NCI-H2029 (cell line): ENCODE measurements at regions not wholly inside any gene's neighbourhood (a gene's known extent, or its start where the extent isn't known, plus 50 kb on each side); places are given as distances from the start of the nearest gene placed in this dataset.
"Not testable (repeated sequence)": the region's sequence is repeated elsewhere in the genome, so short reads cannot be mapped to it uniquely, and the experiment has no call there.

Source experiments
- DNase-seq: peaks from one replicate; lab custom pipeline; 2025; lab: John Stamatoyannopoulos, UW

DNA sequence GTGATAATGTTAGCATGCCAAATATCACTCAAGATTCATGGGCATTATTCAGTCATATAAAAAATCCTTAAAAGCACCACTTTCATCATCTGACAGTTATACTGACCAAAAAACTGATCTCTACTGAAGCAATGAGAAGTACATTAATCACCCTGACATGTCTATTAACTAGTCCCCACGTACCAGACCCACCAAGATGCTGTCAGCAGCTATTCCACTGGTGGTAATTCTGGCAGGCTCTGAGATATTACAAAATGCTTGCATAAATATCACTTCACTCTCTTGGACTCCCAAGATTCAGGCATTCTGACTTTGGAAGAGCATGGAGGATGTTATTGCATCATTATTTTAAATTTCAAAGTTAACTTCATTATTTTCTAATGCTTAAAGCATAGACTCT lies 717.0 kb downstream of the DNAH5 start:
- DNase-seq: no peak

DNA sequence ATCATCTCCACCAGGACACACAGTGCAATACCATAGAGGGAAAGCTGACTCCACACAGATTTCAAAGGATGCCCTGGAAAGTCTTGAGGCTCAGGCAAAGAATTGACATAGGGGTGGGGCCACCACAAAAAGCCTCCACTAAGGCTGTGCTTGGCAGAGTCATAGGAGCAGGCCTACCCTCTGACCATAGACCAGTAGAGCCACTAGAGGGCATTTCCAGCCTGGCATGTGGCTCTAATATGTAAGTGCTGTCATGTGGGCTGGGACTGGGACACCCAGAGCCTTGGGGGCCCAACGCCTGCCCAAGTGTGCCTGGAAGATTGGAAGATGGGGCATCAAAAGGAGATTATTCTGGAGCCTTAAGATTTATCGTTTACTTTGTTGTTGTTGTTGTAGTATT lies 726.0 kb downstream of the DNAH5 start:
- DNase-seq: no peak

DNA sequence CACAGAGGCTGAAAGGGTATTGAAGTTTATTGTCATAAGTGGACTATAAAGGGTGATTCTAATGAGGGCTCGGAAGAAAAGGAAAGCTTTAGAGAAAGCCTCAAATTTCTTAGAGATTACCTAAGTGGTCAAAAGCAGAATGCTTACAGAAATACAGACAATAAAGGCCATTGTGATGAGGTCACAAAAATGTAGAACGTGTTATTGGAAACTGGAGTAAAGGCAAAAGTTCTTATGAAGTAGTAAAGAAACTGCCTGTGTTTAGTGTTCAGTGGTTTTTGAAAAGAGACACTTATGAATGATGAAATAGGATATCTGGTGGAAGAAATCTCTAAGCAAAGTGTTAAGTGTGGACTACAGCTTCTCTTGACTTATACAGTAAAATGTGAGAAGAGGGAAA lies 726.9 kb downstream of the DNAH5 start:
- DNase-seq: no peak

DNA sequence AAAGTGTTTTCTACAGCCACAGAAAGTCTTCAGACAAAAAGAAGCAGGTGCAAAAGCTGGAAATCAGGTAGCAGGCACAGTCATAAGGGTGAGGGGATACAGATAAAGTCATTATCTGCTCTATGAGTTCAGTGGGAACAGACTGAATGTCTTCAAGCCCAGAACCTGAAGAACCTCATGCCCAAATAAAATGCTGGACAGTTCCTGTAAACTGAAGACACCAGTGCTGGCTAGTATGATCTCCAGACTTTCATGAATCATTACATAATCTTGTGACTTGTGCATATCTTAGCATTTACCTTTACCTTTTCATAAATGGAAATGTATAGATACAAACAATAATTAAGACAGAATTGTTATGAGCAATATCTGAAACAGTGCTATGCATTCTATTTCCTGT lies 728.7 kb downstream of the DNAH5 start:
- DNase-seq: no peak

DNA sequence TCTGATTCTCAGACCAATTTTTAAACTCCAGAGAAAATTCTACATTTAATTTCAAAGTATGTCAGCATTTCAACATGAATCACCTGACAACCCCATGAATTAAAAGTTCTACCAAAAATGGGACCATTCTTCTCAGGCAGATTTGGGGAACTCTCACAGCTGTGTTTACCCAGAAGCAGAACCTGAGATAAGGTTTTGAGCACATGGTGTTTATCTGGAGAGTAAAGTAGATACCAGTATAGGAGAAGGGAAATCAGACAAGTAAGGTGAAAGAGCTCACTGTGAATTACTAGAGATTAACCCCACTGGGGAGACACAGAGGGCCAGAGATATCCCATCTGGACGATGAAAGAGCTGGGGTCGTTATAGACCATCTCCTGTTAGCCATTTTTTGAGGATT lies 729.1 kb downstream of the DNAH5 start:
- DNase-seq: no peak

DNA sequence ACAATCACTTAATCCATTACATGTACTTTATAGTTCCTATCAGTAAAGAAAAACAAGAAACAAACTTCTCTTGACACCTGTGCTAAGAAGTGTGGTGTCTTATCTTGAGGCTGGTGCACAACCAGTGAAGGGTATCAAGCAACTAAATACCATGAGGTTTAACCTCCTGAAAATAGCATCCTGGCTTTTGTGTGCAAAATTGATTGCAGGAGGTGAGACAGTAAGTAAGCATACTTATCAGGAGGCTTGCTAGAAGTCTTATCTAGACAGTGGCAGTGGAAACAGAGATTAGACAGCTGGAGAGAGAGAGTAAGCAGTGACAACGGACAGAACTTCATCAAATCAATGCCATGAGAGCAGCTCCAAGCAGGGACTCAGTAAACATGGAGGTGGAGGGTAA lies 730.3 kb downstream of the DNAH5 start:
- no peak for DNase-seq

DNA sequence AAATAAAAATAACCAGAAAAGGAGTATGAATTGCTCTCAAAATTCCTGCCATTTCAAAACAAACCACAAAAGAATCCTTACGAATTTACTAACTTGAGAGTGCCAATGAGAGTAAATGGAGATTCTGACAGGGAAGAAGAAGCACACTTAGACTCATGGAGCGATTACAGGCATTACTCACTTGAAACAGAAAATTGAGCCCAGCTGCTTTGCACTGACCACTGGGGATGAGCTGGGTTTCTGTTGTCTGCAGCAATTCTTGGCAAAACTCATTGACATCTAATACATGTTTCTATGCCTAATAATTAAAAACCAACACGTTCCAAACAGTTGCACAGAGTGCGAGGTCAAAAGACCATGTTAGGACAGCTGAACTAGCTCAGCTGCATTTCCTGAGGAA lies 731.6 kb downstream of the DNAH5 start:
- DNase-seq: no peak

DNA sequence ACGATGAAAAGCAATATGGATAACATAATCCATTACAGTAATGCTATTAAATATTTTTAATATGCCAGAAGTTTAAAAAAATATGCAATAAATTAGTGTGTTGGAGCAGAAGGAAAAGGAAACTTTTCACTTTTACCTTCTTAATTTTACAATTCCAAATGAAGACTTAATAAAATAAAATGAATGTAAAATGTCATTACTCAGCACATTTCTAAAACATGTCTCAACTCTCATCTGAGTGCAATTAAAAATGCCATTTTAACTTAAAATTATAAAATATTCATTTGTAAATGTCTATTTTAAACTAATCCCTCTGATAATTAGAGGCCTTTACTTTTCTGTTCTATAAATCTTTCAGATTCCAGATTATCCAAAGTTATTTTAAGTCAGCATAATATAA lies 733.4 kb downstream of the DNAH5 start:
- no peak for DNase-seq

DNA sequence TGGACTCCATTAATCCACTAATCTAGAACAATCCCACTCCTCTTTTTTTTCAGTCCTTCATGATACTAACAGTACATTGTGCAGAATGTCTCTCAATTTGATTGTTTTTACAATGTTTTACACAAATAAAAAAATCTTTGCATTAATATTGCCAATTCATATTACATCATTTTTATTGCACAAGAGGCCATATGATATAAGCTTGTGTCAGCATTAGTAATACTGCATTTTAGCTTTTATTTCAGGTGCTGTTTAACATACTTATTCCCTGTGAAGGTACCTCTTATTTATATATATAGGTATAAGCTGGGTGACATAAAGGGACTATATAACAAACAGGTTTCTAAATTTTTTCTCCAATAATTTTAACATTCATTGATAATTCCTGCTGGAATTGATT lies 737.4 kb downstream of the DNAH5 start:
- no peak for DNase-seq

DNA sequence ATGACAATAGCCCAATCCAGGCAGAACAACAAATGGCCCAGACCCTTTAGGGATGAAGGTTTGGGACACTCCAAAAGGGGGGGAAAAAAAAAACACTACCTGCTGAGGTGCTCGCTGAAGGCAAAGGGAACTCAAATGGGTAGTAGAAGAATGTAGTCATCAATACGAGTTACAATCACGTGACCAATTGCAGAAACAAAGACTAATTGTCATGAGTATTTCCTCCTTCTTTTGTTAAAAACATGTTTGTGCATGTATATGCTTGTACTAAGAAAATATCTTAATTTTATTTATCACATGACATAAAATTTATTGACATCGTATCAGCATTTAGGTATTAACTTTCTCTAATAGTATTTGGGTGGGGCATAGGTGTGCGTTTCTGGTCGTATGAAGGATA lies 743.5 kb downstream of the DNAH5 start:
- DNase-seq: no peak

DNA sequence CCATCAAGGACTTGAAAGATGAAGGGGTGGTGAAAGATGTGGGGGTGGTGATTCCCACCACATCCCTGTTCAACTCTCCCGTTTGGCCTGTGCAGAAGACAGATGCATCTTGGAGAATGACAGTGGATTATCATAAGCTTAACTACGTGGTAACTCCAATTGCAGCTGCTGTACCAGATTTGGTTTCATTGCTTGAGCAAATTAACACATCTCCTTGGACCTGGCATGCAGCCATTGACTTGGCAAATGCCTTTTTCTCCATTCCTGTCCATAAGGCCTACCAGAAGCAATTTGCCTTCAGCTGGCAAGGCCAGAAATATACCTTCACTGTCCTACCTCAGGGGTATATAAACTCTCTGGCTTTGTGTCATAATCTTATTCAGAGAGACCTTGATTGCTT lies 746.3 kb downstream of the DNAH5 start:
- DNase-seq: not testable (repeated sequence)

DNA sequence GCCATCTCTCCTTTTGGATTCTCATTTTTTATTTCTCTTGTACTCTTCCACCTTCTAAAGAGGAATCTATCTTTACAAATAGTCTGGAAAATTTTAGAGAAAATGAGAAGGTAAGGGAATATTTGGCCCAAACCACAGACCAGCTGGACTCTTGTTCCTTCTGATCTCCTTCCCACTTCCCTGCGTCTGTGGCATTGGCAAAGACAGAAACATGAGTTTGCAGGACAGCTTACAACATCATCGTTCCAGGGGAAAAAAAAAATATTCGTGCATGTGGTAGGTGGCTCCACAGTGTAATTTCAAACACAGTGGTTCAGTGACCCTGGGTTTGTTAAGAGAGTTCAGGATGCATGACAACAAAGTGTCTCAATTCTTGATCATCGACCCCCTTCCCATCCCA lies 755.0 kb downstream of the DNAH5 start:
- no peak for DNase-seq

DNA sequence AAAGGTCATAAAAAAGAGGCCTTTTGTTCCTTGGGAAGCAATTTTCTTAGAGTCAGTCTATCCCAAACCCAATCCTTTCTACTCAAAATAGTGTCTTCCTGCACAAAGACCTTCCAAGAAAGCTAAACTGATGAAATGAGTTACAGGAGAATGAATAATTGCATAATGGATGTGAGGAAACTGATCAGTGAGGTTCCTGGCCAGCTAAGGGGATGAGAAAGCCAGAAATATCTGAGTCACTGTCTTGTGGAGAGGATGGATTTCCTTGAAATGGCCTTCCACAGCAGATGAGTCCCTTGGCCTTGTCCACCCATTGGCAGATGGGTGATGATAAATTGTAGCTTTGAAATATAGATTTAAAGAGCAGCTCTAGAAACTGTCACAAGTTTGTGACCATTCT lies 756.1 kb downstream of the DNAH5 start:
- no peak for DNase-seq

DNA sequence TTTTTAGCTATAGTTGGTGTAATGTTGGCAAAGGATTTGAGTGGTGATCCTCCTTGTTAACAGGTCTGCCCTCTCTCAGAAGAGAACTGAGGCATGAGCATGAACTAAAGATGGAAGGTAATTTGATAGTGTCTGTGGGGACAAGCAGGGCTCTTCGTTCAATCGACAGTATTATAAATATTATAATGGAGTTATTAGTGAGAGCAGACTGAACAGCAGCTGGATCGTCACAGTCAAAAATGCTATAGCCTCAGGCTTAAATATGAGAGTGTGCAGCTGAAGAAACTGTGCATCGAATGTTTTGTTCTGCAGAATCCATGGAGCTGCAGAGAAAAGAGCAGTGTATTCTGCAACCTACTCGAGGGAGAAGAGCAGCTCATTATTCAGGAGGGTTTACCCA lies 757.3 kb downstream of the DNAH5 start:
- DNase-seq: no peak

DNA sequence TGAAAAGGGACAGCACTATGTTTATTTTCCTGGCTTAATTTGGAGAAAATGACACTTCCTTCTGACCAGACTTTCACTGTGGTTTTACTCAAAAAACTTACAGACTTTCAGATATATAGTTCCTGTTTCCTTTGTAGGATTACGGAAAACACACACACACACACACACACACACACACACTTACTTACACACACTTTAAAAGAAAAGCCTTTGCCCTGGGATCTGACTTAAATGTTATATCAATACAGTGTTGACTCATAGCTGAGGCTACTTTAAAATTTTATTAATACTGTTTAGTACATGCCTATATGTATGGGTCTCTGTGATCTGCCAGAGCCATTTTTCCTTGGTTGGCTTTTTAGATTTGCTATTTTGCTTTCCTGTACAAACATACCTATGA lies 758.3 kb downstream of the DNAH5 start:
- no peak for DNase-seq

DNA sequence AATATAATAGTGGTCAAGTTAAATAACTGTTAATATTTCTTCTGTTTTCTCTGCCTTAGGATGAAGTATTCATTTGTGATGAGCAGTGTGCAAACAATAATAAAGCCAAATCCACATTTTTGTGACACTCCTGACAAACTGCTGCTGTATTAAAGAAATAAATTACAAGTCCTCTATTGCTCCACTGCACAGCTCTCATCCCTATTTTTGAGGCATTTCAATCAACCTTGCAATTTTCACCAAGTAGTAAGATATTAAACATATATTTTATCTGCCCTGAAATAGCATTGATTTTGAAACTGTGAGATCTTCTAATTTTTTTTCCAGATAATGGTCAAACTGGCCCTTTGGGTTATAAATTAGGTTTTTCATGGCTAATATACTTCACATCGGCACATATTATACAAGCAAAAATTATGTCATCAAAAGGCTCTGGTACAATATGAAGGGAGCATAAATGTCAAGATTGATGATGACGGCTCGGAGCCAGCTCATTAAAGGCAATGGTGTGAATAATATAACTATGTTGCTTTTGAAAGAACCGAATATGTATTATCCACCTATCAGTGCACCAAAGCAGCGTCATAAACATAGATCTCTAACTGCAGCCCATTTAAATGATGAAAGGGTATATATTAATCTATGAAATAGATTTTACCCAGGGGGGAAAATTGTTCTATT lies 764.9 kb downstream of the DNAH5 start:
- DNase-seq: no peak

DNA sequence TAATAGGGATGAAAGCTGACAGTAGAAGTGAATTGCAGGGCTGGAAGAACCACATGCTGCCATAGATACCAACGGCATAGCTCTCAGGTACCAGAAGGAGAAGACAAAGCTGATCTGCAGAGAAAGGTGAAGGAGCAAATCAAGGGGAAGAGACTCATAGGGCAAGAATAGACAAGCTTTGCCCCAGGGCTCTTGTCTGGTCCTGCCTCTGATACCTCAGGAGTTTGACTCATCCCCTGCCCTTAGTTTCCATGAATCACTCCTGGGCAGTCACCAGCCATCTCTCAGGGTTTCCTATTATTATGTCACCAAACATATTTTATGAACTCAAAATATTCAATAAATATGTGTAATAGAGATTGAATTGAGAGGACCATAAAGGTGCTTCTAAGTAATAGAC lies 800.9 kb downstream of the DNAH5 start:
- no peak for DNase-seq

DNA sequence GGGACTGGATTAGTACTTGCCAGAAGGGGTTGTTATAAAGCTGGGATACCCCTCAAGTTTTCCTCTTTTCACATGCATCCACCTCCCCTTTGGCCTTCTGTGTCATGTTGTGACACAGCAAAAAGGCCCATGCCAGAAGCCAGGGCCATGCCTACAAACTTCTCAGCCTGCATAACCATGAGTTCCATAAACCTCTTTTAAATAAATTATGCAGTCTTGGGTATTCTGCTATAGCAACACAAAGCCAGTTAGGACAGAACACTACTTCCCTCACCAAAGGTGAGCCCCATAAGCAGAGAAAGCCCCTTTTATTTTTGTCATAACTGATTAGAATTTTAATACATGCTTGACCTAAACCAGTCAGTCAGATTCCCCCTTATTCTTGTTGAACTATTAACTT lies 801.3 kb downstream of the DNAH5 start:
- DNase-seq: no peak

DNA sequence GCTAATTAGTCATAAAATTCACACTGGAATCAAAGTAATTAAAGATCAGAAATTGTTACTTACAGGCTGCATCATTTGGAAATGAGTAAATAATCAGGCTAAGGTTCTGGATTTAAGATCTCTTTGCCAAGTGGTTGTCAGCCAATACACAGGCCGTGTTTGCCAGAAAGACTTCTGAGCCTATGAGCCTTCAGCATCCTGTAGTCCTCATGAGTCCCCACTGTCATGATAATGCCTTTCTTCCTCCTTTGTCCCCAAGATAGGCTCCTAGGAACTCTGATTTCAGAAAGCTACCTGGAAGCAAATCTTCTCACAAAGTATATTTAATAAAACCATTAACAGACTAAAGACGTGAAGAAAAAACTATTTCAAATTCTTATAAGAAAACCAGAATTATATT lies 810.5 kb downstream of the DNAH5 start:
- no peak for DNase-seq

DNA sequence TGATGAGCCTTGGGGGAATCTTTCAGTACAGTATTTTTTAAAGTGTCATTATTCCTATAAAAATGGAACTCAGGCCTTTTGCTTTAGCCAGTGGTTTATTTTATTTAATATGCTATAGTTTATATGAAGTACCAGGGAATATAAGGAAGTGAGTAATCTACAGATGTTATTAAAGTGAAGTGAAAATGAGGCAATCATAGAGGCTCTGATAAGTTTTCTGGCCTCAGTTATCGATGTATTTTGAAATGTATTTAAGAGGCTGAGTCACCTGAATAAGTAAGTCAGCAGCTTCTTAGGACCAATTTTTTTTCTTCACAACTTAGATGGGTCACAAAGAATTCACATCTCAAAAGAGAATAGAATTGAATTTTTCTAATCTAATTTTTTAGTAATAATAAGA lies 829.0 kb downstream of the DNAH5 start:
- DNase-seq: no peak

DNA sequence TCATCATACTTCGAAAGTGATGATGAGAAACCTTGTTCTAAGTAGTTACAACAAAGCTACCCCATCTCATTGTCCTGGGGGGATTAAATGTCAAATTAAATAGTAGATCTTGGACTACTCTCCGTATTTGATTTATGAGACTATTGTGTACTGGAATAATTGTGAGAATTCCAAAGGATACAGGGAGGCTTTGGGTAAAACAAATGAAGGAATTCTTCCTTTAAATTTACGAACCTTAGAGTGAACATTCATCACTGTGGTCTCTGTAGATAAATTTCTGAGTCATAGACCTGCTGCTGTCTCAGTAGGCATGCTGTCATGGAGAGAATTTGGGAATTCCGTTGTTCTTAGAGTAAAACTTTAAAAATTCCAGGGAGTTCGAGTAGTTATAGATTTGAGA lies 836.2 kb downstream of the DNAH5 start:
- DNase-seq: no peak

DNA sequence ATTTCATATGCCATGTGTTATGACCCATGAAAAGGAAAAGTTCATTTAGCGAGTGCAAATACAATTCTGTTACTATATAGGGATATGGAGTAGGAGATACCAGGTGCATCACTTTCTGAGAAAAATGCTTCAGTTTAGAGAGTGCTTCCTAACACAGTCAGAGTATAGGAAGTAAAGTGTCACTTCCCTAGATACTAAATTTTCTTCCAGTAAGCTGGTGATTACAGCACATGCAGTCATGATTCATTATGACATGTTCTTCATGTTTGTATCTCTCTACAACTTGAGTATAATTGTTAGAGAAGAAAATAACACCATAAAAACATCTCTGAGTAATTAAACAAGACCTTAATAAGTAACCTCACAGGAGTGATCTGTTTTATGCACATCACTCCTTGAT lies 837.0 kb downstream of the DNAH5 start:
- no peak for DNase-seq

DNA sequence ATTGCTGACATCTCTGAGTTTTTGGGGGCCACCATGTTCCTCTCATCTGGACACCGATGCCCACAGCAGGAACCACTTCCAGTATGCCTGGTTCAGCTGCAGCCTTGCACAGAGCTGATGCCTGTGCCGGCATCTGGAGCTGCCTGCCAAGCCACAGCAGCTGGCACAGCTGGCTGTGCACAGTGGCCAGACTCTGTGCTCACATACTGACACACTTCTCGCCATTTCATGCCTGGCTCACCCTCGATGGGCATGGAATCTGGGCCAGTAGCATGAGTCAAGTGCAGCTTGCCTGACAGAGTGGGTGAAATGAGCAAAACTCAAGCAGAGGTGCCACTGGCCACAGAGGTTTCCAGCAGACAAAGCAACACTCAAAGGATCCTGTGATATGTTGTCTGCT lies 863.4 kb downstream of the DNAH5 start:
- no peak for DNase-seq

DNA sequence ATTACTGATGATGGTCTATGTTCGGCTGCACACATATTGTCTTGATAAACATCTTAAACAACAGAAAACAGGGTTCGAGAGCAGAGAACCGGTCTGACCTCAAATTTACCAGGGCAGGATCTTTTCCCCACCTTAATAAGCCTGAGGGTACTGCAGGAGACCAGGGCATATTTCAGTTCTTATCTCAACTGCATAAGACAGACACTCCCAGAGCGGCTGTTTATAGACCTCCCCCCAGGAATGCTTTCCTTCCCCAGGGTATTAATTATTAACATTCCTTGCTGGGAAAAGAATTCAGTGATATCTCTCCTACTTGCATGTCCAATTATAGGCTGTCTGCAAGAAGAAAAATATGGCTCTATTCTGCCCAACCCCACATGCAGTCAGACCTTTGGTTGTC lies 871.6 kb downstream of the DNAH5 start:
- DNase-seq: not testable (repeated sequence)

DNA sequence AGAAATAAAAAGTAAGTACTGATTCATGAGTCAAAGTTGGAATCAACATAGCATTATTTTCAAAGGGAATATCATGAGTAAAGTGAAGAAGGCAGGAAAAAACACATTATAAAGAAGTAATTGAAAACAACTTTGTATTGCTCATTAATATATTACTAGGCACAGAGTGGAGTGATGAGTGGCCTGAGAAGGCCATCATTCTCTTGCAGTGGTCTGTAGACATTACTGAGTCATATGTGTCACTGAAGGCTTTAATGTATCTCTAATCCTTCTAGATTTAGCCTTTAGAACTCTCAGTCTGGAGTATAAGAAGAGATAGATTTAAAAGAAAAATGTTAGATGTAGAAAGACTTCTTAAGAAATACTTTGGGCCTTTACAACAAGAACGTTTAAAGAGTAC lies 881.4 kb downstream of the DNAH5 start:
- DNase-seq: no peak
